H9 (cell line): ENCODE measurements at regions not wholly inside any gene's neighbourhood (a gene's known extent, or its start where the extent isn't known, plus 50 kb on each side); places are given as distances from the start of the nearest gene placed in this dataset.
A peak's percentile ranks its signal among the peaks of the same experiment; 100 is the strongest.

Experiments used
- DNase-seq: peaks from one replicate; pipeline ENCODE4 v3.0.0-alpha.2; 2017
- H2AFZ ChIP-seq: one replicate; pipeline ENCODE4 v1.6.1; 2013; ENCODE audit warnings: mild to moderate bottlenecking, low read length, control low read depth, moderate library complexity
- H2AK5ac ChIP-seq: 2 replicates; pipeline ENCODE4 v1.6.1; 2013; ENCODE audit warnings: low read length, control low read depth, mixed read lengths; ENCODE audit not compliant: insufficient read length
- H2BK120ac ChIP-seq: one replicate; pipeline ENCODE4 v1.6.1; 2013; ENCODE audit warnings: low read depth, mild to moderate bottlenecking, low read length, control low read depth, inconsistent platforms; ENCODE audit not compliant: poor library complexity, severe bottlenecking
- H2BK12ac ChIP-seq: 2 replicates; pipeline ENCODE4 v1.6.1; 2013; ENCODE audit warnings: low read length, control low read depth, mixed read lengths, low read depth; ENCODE audit not compliant: insufficient read length
- H2BK15ac ChIP-seq: 2 replicates; pipeline ENCODE4 v1.6.1; 2013; ENCODE audit warnings: low read depth, low read length, control low read depth
- H2BK20ac ChIP-seq: one replicate; pipeline ENCODE4 v1.6.1; 2013; ENCODE audit warnings: low read depth, mild to moderate bottlenecking, low read length, control low read depth, inconsistent platforms; ENCODE audit not compliant: poor library complexity, severe bottlenecking
- H2BK5ac ChIP-seq: 2 replicates; pipeline ENCODE4 v1.6.1; 2013; ENCODE audit warnings: low read length, control low read depth, mixed read lengths; ENCODE audit not compliant: insufficient read length
- H3K14ac ChIP-seq: 2 replicates; pipeline ENCODE4 v1.6.1; 2013; ENCODE audit warnings: low read length, control low read depth; ENCODE audit not compliant: insufficient read depth
- H3K18ac ChIP-seq: 2 replicates; pipeline ENCODE4 v1.6.1; 2013; ENCODE audit warnings: low read depth, mild to moderate bottlenecking, mixed read lengths, low read length, control low read depth; ENCODE audit not compliant: insufficient read length
- H3K23ac ChIP-seq: 2 replicates; pipeline ENCODE4 v1.6.1; 2013; ENCODE audit warnings: low read length, control low read depth, mixed read lengths, low read depth; ENCODE audit not compliant: insufficient read length
- H3K23me2 ChIP-seq: 2 replicates; pipeline ENCODE4 v1.6.1; 2013; ENCODE audit warnings: low read depth, mild to moderate bottlenecking, mixed read lengths, low read length, control low read depth; ENCODE audit not compliant: insufficient read length, poor library complexity, severe bottlenecking
- H3K27ac ChIP-seq: 2 replicates; pipeline ENCODE4 v1.5.1; 2013; ENCODE audit warnings: low read length, control low read depth, mixed read lengths, low read depth; ENCODE audit not compliant: insufficient read length
- H3K27me3 ChIP-seq: 2 replicates; pipeline ENCODE4 v1.6.1; 2013; ENCODE audit warnings: low read length, control low read depth, inconsistent platforms; ENCODE audit not compliant: insufficient read depth
- H3K4ac ChIP-seq: 2 replicates; pipeline ENCODE4 v1.6.1; 2013; ENCODE audit warnings: low read depth, mild to moderate bottlenecking, control low read depth, inconsistent platforms, low read length, moderate library complexity
- H3K4me1 ChIP-seq: 2 replicates; pipeline ENCODE4 v1.6.1; 2013; ENCODE audit warnings: low read length, control low read depth, inconsistent platforms; ENCODE audit not compliant: insufficient read depth
- H3K4me2 ChIP-seq: 2 replicates; pipeline ENCODE4 v1.6.1; 2013; ENCODE audit warnings: low read length, control low read depth, mixed read lengths; ENCODE audit not compliant: insufficient read length, insufficient read depth
- H3K56ac ChIP-seq: 2 replicates; pipeline ENCODE4 v1.6.1; 2013; ENCODE audit warnings: low read depth, mild to moderate bottlenecking, mixed read lengths, low read length, control low read depth; ENCODE audit not compliant: insufficient read length
- H3K79me1 ChIP-seq: 2 replicates; pipeline ENCODE4 v1.6.1; 2013; ENCODE audit warnings: low read depth, mild to moderate bottlenecking, moderate library complexity, low read length, control low read depth, inconsistent platforms; ENCODE audit not compliant: insufficient read depth, poor library complexity, severe bottlenecking
- H3K79me2 ChIP-seq: 2 replicates; pipeline ENCODE4 v1.6.1; 2013; ENCODE audit warnings: low read length, control low read depth, inconsistent platforms; ENCODE audit not compliant: insufficient read depth
- H3K9ac ChIP-seq: 2 replicates; pipeline ENCODE4 v1.6.1; 2013; ENCODE audit warnings: low read length, control low read depth, mixed read lengths; ENCODE audit not compliant: insufficient read length; ENCODE audit errors: extremely low read depth
- H3K9me3 ChIP-seq: one replicate; pipeline ENCODE4 v1.6.1; 2013; ENCODE audit warnings: low read depth, low read length, inconsistent platforms; ENCODE audit not compliant: control insufficient read depth
- H3T11ph ChIP-seq: one replicate; pipeline ENCODE4 v1.6.1; 2013; ENCODE audit warnings: mild to moderate bottlenecking, low read length, control low read depth, inconsistent platforms
- H4K20me1 ChIP-seq: one replicate; pipeline ENCODE4 v1.6.1; 2013; ENCODE audit not compliant: control insufficient read depth, insufficient read length, insufficient read depth
- H4K5ac ChIP-seq: 2 replicates; pipeline ENCODE4 v1.6.1; 2013; ENCODE audit warnings: low read depth, mild to moderate bottlenecking, mixed read lengths, low read length, control low read depth; ENCODE audit not compliant: insufficient read length
- H4K8ac ChIP-seq: replicated peaks from 2 replicates; pipeline ENCODE4 v1.6.1; 2013; ENCODE audit warnings: low read length, control low read depth, mixed read lengths, low read depth; ENCODE audit not compliant: insufficient read length
- H4K91ac ChIP-seq: 2 replicates; pipeline ENCODE4 v1.6.1; 2013; ENCODE audit warnings: low read depth, mild to moderate bottlenecking, moderate library complexity, mixed read lengths, low read length, control low read depth; ENCODE audit not compliant: insufficient read length
- H3K27ac Mint-ChIP-seq, 3 experiments: 2 replicates in 2 of 3; 3 replicates in 1 of 3; pipeline ENCODE4 v1.8.0; 2020 to 2021; ENCODE audit warnings: mixed read lengths in 3 of 3, mild to moderate bottlenecking in 1 of 3, moderate library complexity in 1 of 3
- H3K27me3 Mint-ChIP-seq: 2 replicates; pipeline ENCODE4 v1.8.0; 2021; ENCODE audit warnings: low read depth, mild to moderate bottlenecking, moderate library complexity, mixed read lengths
- H3K36me3 Mint-ChIP-seq, 3 experiments: 2 replicates in 2 of 3; 3 replicates in 1 of 3; pipeline ENCODE4 v1.8.0; 2020 to 2021; ENCODE audit warnings: low read depth in 3 of 3, mixed read lengths in 3 of 3; ENCODE audit not compliant: insufficient read depth in 1 of 3
- H3K4me1 Mint-ChIP-seq, 2 experiments: 2 replicates each; pipeline ENCODE4 v1.8.0; 2020; ENCODE audit warnings: mixed read lengths in 2 of 2
- H3K4me3 Mint-ChIP-seq, 2 experiments: 2 replicates in 1 of 2; 3 replicates in 1 of 2; pipeline ENCODE4 v1.8.0; 2020 to 2021; ENCODE audit warnings: mild to moderate bottlenecking in 2 of 2, mixed read lengths in 2 of 2, moderate library complexity in 1 of 2
- H3K9me3 Mint-ChIP-seq, 2 experiments: 2 replicates in 1 of 2; 3 replicates in 1 of 2; pipeline ENCODE4 v1.8.0; 2020; ENCODE audit warnings: mild to moderate bottlenecking in 2 of 2, mixed read lengths in 2 of 2, moderate library complexity in 1 of 2
- whole genome bisulfite sequencing: extraction: QIAGEN DNeasy Blood & Tissue Kit; methylation state at CpG from one replicate; pipeline ENCODE4 v1.1.7; 2013; ENCODE audit warnings: missing lambda C conversion rate, low lambda C conversion rate, mixed read lengths; ENCODE audit not compliant: insufficient read length; ENCODE audit errors: extremely low coverage; 5-methylcytosine and 5-hydroxymethylcytosine counted together
- TF ChIP-seq, protein P1 (sequence below): fragments of 200-600 bp; sonication (generic); conservative IDR thresholded peaks from 3 replicates; pipeline ENCODE4 v1.8.0; 2021; ENCODE audit warnings: antibody characterized with exemption, mild to moderate bottlenecking

DNA sequence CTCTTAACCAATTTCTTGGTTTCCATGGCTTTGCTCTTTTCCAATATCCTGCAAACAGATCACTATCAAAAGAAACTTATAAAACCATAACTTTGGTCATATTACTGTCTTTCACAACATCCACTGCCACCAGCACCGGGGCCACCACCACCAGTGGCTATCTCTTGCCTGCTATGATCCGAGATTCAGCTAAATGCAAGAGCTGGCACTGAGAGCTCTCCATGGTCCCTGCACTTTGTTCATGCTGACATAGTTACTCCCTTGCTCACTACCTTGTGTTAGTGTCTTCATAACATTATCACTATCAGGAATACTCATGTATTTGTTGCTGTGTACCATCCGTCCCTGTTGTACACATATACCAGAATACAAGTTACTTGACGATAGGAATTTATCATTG lies 299.0 kb downstream of the ETS1 start:
- H3K4me1 Mint-ChIP-seq: peaks cover 11 to 19% of the 10 kb centered on the region in 2 experiments
- Histone ChIP-seq H2AFZ (no peak overlapping the region), H3K4ac (no peak overlapping the region), H3K79me2 (no peaks in the 10 kb centered on the region), H2BK15ac (no peak overlapping the region), H2BK20ac (no peak overlapping the region), H3T11ph (no peak overlapping the region), H3K23ac (no peak overlapping the region), H4K91ac (no peak overlapping the region), H3K79me1 (no peaks in the 10 kb centered on the region), H3K23me2 (no peaks in the 10 kb centered on the region), H4K20me1 (no peaks in the 10 kb centered on the region), H2BK120ac (no peak overlapping the region), H3K27ac (no peak overlapping the region), H3K9ac (no peak overlapping the region), H3K14ac (no peak overlapping the region), H2BK12ac (no peak overlapping the region), H3K56ac (no peak overlapping the region), H3K18ac (no peak overlapping the region), H3K4me2 (no peak overlapping the region), H2BK5ac (no peak overlapping the region), H3K4me1 (no peaks in the 10 kb centered on the region), H4K5ac (no peak overlapping the region), H4K8ac (no peak overlapping the region), H2AK5ac (no peak overlapping the region), H3K9me3 (no peaks in the 10 kb centered on the region), H3K27me3 (no peaks in the 10 kb centered on the region; the same call in 1 of the 2 replicates)
- H3K4me3 Mint-ChIP-seq: no peak overlapping the region
- 0 out of 7 replicates have a peak overlapping the region, but pooled peaks of 1 of the 3 experiments have one; percentile 11 for H3K27ac Mint-ChIP-seq
- TF ChIP-seq, protein P1, sequence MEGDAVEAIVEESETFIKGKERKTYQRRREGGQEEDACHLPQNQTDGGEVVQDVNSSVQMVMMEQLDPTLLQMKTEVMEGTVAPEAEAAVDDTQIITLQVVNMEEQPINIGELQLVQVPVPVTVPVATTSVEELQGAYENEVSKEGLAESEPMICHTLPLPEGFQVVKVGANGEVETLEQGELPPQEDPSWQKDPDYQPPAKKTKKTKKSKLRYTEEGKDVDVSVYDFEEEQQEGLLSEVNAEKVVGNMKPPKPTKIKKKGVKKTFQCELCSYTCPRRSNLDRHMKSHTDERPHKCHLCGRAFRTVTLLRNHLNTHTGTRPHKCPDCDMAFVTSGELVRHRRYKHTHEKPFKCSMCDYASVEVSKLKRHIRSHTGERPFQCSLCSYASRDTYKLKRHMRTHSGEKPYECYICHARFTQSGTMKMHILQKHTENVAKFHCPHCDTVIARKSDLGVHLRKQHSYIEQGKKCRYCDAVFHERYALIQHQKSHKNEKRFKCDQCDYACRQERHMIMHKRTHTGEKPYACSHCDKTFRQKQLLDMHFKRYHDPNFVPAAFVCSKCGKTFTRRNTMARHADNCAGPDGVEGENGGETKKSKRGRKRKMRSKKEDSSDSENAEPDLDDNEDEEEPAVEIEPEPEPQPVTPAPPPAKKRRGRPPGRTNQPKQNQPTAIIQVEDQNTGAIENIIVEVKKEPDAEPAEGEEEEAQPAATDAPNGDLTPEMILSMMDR: no peak
- peaks cover 4% of the 10 kb centered on the region for H3K27me3 Mint-ChIP-seq
- no peaks in the 10 kb centered on the region for H3K9me3 Mint-ChIP-seq
- whole genome bisulfite sequencing: no CpG with 5 or more reads among the region's 4 CpGs
- DNase-seq: no peak
- H3K36me3 Mint-ChIP-seq: no peaks in the 10 kb centered on the region
